CD14-positive monocyte (primary cell): ENCODE measurements at regions not wholly inside any gene's neighbourhood (a gene's known extent, or its start where the extent isn't known, plus 50 kb on each side); places are given as distances from the start of the nearest gene placed in this dataset.

Source experiments
- DNase-seq, 3 donors: peaks; one replicate each; pipeline ENCODE4 v3.0.0-alpha.2; 2011 to 2022
- H2AFZ ChIP-seq: 2 replicates; pipeline ENCODE4 v1.6.0; 2012; ENCODE audit warnings: mild to moderate bottlenecking, low read depth, low read length, inconsistent platforms; ENCODE audit not compliant: insufficient read depth, poor library complexity, severe bottlenecking
- H3K27ac ChIP-seq, 2 donors: 1 replicate in 1 of 2; 2 replicates in 1 of 2; pipeline ENCODE4 v1.5.1; 2012 to 2013; ENCODE audit warnings: low read length in 2 of 2, control low read depth in 1 of 2, inconsistent platforms in 1 of 2, low read depth in 1 of 2, mild to moderate bottlenecking in 1 of 2
- H3K27me3 ChIP-seq, 2 donors: one replicate each; pipeline versions ENCODE4 v1.6.0 to v1.6.1; 2011 to 2013; ENCODE audit warnings: low read length in 2 of 2; ENCODE audit not compliant: control insufficient read depth in 2 of 2, insufficient read depth in 2 of 2
- H3K36me3 ChIP-seq, 2 donors: replicated peaks in 1 of 2; 1 replicate in 1 of 2; 2 replicates in 1 of 2; pipeline versions ENCODE4 v1.5.1 to v1.6.1; 2012 to 2013; ENCODE audit warnings: low read length in 2 of 2, control low read depth in 1 of 2, inconsistent platforms in 1 of 2, mild to moderate bottlenecking in 1 of 2; ENCODE audit not compliant: insufficient read depth in 2 of 2, control insufficient read depth in 1 of 2
- H3K4me1 ChIP-seq, 2 donors: 1 replicate in 1 of 2; 2 replicates in 1 of 2; pipeline versions ENCODE4 v1.5.1 to v1.6.1; 2012 to 2013; ENCODE audit warnings: low read length in 2 of 2, control low read depth in 1 of 2, inconsistent platforms in 1 of 2, mild to moderate bottlenecking in 1 of 2, moderate library complexity in 1 of 2; ENCODE audit not compliant: insufficient read depth in 2 of 2, control insufficient read depth in 1 of 2
- H3K4me2 ChIP-seq: replicated peaks from 2 replicates; pipeline ENCODE3; 2012; ENCODE audit warnings: low read length, moderate library complexity, mild to moderate bottlenecking; ENCODE audit not compliant: poor library complexity, severe bottlenecking; ENCODE audit errors: extremely low read depth
- H3K4me3 ChIP-seq, 3 experiments: fragments of 200-600 bp in 1 of 3; sonication (generic) in 1 of 3; replicated peaks in 1 of 3; 1 replicate in 2 of 3; 2 replicates in 1 of 3; pipeline ENCODE4 v1.5.1; 2011 to 2013; ENCODE audit warnings: low read length in 3 of 3, mild to moderate bottlenecking in 3 of 3, control low read depth in 2 of 3, low read depth in 2 of 3, inconsistent platforms in 1 of 3, moderate library complexity in 1 of 3
- H3K79me2 ChIP-seq: 2 replicates; pipeline ENCODE4 v1.6.0; 2012; ENCODE audit warnings: mild to moderate bottlenecking, control low read depth, inconsistent platforms, low read length, moderate library complexity; ENCODE audit not compliant: insufficient read depth
- H3K9ac ChIP-seq: 2 replicates; pipeline ENCODE4 v1.6.0; 2017; ENCODE audit warnings: low read length, mild to moderate bottlenecking; ENCODE audit not compliant: insufficient read depth, poor library complexity, severe bottlenecking
- H3K9me3 ChIP-seq, 2 donors: replicated peaks in 1 of 2; 1 replicate in 1 of 2; 2 replicates in 1 of 2; pipeline versions ENCODE4 v1.5.1 to v1.6.1; 2012 to 2013; ENCODE audit warnings: low read length in 2 of 2, control low read depth in 1 of 2; ENCODE audit not compliant: control insufficient read depth in 1 of 2, insufficient read depth in 1 of 2
- H4K20me1 ChIP-seq: 2 replicates; pipeline ENCODE4 v1.6.0; 2012; ENCODE audit warnings: mild to moderate bottlenecking, low read length, control low read depth, moderate library complexity; ENCODE audit not compliant: insufficient read depth
- H3K27ac Mint-ChIP-seq, 7 donors: one replicate each; pipeline ENCODE4 v1.8.0; 2020; ENCODE audit warnings: mild to moderate bottlenecking in 7 of 7, mixed read lengths in 7 of 7, moderate library complexity in 6 of 7, inconsistent platforms in 2 of 7
- H3K27me3 Mint-ChIP-seq, 3 donors: one replicate each; pipeline ENCODE4 v1.8.0; 2021 to 2022; ENCODE audit warnings: low read depth in 3 of 3, mild to moderate bottlenecking in 3 of 3, mixed read lengths in 3 of 3, moderate library complexity in 3 of 3, inconsistent platforms in 1 of 3
- H3K36me3 Mint-ChIP-seq, 2 donors: one replicate each; pipeline ENCODE4 v1.8.0; 2020; ENCODE audit warnings: mixed read lengths in 2 of 2, inconsistent platforms in 1 of 2, mild to moderate bottlenecking in 1 of 2
- H3K4me1 Mint-ChIP-seq: one replicate; pipeline ENCODE4 v1.8.0; 2020; ENCODE audit warnings: mild to moderate bottlenecking, mixed read lengths
- H3K4me3 Mint-ChIP-seq, 2 donors: one replicate each; pipeline ENCODE4 v1.8.0; 2020; ENCODE audit warnings: mild to moderate bottlenecking in 2 of 2, mixed read lengths in 2 of 2, moderate library complexity in 1 of 2
- H3K9me3 Mint-ChIP-seq, 7 donors: one replicate each; pipeline ENCODE4 v1.8.0; 2020 to 2022; ENCODE audit warnings: mixed read lengths in 7 of 7, mild to moderate bottlenecking in 6 of 7, moderate library complexity in 6 of 7, inconsistent platforms in 2 of 7
- CTCF ChIP-seq: fragments of 200-600 bp; IDR thresholded peaks from one replicate; pipeline ENCODE4 v1.8.0; 2022; ENCODE audit warnings: antibody characterized with exemption, mild to moderate bottlenecking
- WGBS: methylation state at CpG from one replicate; pipeline ENCODE4 v1.1.5; 2013; ENCODE audit warnings: missing lambda C conversion rate; ENCODE audit not compliant: insufficient coverage; 5-methylcytosine and 5-hydroxymethylcytosine counted together
- intact Hi-C, 2 donors: fragments of 100-400 bp; cut with micrococcal nuclease; formaldehyde crosslinking; loops; one replicate each; pipeline versions ENCODE4 v1.15.0 to v1.15.1; 2023

- Mint-ChIP-seq H3K27me3 (peaks cover 0 to 2% (median 2%) of the 10 kb centered on the region in 3 donors), H3K36me3 (no peaks in the 10 kb centered on the region), H3K27ac (no peak overlapping the region), H3K4me3 (no peak overlapping the region), H3K9me3 (peaks cover 2 to 13% (median 6%) of the 10 kb centered on the region in 7 donors), H3K4me1 (no peaks in the 10 kb centered on the region)
- no peak for DNase-seq
- 71% methylated on average over 3 of the region's 3 CpGs for WGBS
- Histone ChIP-seq H3K4me1 (no peaks in the 10 kb centered on the region), H3K27ac (no peak overlapping the region), H3K79me2 (no peaks in the 10 kb centered on the region), H2AFZ (no peak overlapping the region), H3K36me3 (no peaks in the 10 kb centered on the region), H3K4me2 (no peak overlapping the region), H3K4me3 (no peak overlapping the region), H3K27me3 (no peaks in the 10 kb centered on the region), H4K20me1 (no peaks in the 10 kb centered on the region), H3K9me3 (peaks cover 0 to 5% of the 10 kb centered on the region in 2 donors), H3K9ac (no peak overlapping the region)
- intact Hi-C loops = no loop called here
- TF ChIP-seq CTCF = no peak
Observed at GRCh38 chr4:79492148-79492547, 84.1 kb upstream of the GK2 start.

GRCh38 chr4:79489506-79489905, 81.5 kb upstream of the GK2 start:
- Mint-ChIP-seq H3K9me3 (peaks cover 2 to 10% (median 7%) of the 10 kb centered on the region in 7 donors), H3K27me3 (peaks cover 0 to 2% (median 0%) of the 10 kb centered on the region in 3 donors), H3K27ac (no peak overlapping the region), H3K36me3 (no peaks in the 10 kb centered on the region), H3K4me1 (no peaks in the 10 kb centered on the region), H3K4me3 (no peak overlapping the region)
- H3K27ac ChIP-seq = no peak overlapping the region
- DNase-seq = no peak
- H2AFZ ChIP-seq = no peak overlapping the region
- no peak overlapping the region for H3K4me2 ChIP-seq
- H3K27me3 ChIP-seq = no peaks in the 10 kb centered on the region
- no peaks in the 10 kb centered on the region for H3K36me3 ChIP-seq
- 100% methylated on average over 2 of the region's 2 CpGs for WGBS
- no peak for TF ChIP-seq CTCF
- H3K79me2 ChIP-seq = no peaks in the 10 kb centered on the region
- intact Hi-C loops = no loop called here
- no peaks in the 10 kb centered on the region for H3K4me1 ChIP-seq
- H3K9ac ChIP-seq = no peak overlapping the region
- peaks cover 0 to 5% of the 10 kb centered on the region in 2 donors for H3K9me3 ChIP-seq
- no peak overlapping the region for H3K4me3 ChIP-seq
- no peaks in the 10 kb centered on the region for H4K20me1 ChIP-seq
